ENCODE measurements at regions not wholly inside any gene's neighbourhood (a gene's known extent, or its start where the extent isn't known, plus 50 kb on each side); places are given as distances from the start of the nearest gene placed in this dataset.

DNA sequence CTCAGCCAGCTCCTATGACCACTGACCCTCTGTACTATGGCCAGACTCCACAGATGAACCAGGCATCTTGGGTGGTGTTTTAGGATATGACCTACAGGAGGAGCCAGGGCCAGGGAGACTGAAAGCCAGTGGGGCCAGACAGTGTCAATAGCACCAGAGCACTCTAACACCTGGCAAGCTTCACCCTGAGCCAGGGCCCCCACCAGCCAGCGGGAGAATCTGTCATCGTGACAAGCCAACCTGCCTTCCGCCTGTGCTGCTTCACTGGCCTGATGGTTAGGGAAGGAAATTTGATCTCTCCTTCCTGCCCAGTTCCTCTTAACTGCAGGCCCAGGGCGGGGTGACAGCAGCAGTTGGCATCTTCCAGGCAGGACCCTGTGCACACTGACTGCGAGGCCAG, 222.4 kb downstream of the UQCRFS1 start:
- no peak for TF ChIP-seq USF2 (CRISPR knock-in tag; IDR thresholded peaks at IDR 0.05)
- no peak for TF ChIP-seq NR3C1 (CRISPR knock-in tag; conservative IDR thresholded peaks at IDR 0.05; ENCODE audit: low read depth)
- no peak for TF ChIP-seq E2F4 (CRISPR knock-in tag; IDR thresholded peaks at IDR 0.05; ENCODE audit: borderline replicate concordance, low read depth)
- TF ChIP-seq, protein P1, sequence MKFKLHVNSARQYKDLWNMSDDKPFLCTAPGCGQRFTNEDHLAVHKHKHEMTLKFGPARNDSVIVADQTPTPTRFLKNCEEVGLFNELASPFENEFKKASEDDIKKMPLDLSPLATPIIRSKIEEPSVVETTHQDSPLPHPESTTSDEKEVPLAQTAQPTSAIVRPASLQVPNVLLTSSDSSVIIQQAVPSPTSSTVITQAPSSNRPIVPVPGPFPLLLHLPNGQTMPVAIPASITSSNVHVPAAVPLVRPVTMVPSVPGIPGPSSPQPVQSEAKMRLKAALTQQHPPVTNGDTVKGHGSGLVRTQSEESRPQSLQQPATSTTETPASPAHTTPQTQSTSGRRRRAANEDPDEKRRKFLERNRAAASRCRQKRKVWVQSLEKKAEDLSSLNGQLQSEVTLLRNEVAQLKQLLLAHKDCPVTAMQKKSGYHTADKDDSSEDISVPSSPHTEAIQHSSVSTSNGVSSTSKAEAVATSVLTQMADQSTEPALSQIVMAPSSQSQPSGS (CRISPR knock-in tag; IDR thresholded peaks at IDR 0.05; ENCODE audit: borderline replicate concordance, low read depth): no peak
- no peak for TF ChIP-seq CTCF (IDR thresholded peaks at IDR 0.05)
- TF ChIP-seq ZNF232 (CRISPR knock-in tag; IDR thresholded peaks at IDR 0.05): no peak
- no peak for TF ChIP-seq MYBL2 (CRISPR knock-in tag; IDR thresholded peaks at IDR 0.05)
- TF ChIP-seq PRDM15 (CRISPR knock-in tag; IDR thresholded peaks at IDR 0.05): no peak
- no peak for TF ChIP-seq ETV6 (CRISPR knock-in tag; IDR thresholded peaks at IDR 0.05)
- TF ChIP-seq, protein P2, sequence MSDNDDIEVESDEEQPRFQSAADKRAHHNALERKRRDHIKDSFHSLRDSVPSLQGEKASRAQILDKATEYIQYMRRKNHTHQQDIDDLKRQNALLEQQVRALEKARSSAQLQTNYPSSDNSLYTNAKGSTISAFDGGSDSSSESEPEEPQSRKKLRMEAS (CRISPR knock-in tag; IDR thresholded peaks at IDR 0.05): no peak
- no peak for TF ChIP-seq HMGXB4 (CRISPR knock-in tag; IDR thresholded peaks at IDR 0.05)
- TF ChIP-seq FOXK1 (CRISPR knock-in tag; IDR thresholded peaks at IDR 0.05): no peak
- TF ChIP-seq TEAD1 (CRISPR knock-in tag; IDR thresholded peaks at IDR 0.05): no peak
- no peak for TF ChIP-seq TCF7 (CRISPR knock-in tag; IDR thresholded peaks at IDR 0.05; ENCODE audit: low read depth)

Measured in WTC11 (cell line).